Lower lobe of right lung (tissue), 2 donors: ENCODE measurements at regions not wholly inside any gene's neighbourhood (a gene's known extent, or its start where the extent isn't known, plus 50 kb on each side); places are given as distances from the start of the nearest gene placed in this dataset.

Experiments used
- ATAC-seq, 2 donors: fragments of 200-7000 bp; cut with Tn5 transposase; one replicate each; pipeline ENCODE4 v1.9.1; 2020 to 2022; ENCODE audit warnings: mild to moderate bottlenecking in 2 of 2, moderate library complexity in 2 of 2
- DNase-seq: peaks from one replicate; pipeline ENCODE4 v3.0.0-alpha.2; 2020
- H3K27ac ChIP-seq: fragments of 200-600 bp; one replicate; pipeline ENCODE4 v1.8.0; 2022
- H3K27me3 ChIP-seq: fragments of 200-600 bp; one replicate; pipeline ENCODE4 v1.8.0; 2022; ENCODE audit warnings: low read depth
- H3K36me3 ChIP-seq: fragments of 200-600 bp; one replicate; pipeline ENCODE4 v1.8.0; 2022; ENCODE audit warnings: mild to moderate bottlenecking
- H3K4me1 ChIP-seq: fragments of 200-600 bp; one replicate; pipeline ENCODE4 v1.8.0; 2022
- H3K4me3 ChIP-seq: fragments of 200-600 bp; one replicate; pipeline ENCODE4 v1.8.0; 2022; ENCODE audit warnings: mild to moderate bottlenecking
- H3K9me3 ChIP-seq: fragments of 200-600 bp; one replicate; pipeline ENCODE4 v1.8.0; 2022
- CTCF ChIP-seq: fragments of 200-600 bp; IDR thresholded peaks from one replicate; pipeline ENCODE4 v1.8.0; 2022; ENCODE audit warnings: antibody characterized with exemption, mild to moderate bottlenecking
- intact Hi-C: fragments of 100-400 bp; cut with DNase I; formaldehyde crosslinking; loops from one replicate; pipeline ENCODE4 v1.11.0; 2022
- donor health status: DM: no; HTN: yes; CAD: no; lungs with severe emphysema.

- ATAC-seq: no peak
- intact Hi-C loops: no loop called here
- H3K4me1 ChIP-seq: no peaks in the 10 kb centered on the region
- H3K27ac ChIP-seq: no peak overlapping the region
- no peaks in the 10 kb centered on the region for H3K9me3 ChIP-seq
- no peaks in the 10 kb centered on the region for H3K36me3 ChIP-seq
- H3K27me3 ChIP-seq: no peaks in the 10 kb centered on the region
- DNase-seq: no peak
- no peak overlapping the region for H3K4me3 ChIP-seq
- no peak for TF ChIP-seq CTCF
Observed at GRCh38 chr22:48081281-48081680, 1318.8 kb downstream of the TBC1D22A start.

DNA sequence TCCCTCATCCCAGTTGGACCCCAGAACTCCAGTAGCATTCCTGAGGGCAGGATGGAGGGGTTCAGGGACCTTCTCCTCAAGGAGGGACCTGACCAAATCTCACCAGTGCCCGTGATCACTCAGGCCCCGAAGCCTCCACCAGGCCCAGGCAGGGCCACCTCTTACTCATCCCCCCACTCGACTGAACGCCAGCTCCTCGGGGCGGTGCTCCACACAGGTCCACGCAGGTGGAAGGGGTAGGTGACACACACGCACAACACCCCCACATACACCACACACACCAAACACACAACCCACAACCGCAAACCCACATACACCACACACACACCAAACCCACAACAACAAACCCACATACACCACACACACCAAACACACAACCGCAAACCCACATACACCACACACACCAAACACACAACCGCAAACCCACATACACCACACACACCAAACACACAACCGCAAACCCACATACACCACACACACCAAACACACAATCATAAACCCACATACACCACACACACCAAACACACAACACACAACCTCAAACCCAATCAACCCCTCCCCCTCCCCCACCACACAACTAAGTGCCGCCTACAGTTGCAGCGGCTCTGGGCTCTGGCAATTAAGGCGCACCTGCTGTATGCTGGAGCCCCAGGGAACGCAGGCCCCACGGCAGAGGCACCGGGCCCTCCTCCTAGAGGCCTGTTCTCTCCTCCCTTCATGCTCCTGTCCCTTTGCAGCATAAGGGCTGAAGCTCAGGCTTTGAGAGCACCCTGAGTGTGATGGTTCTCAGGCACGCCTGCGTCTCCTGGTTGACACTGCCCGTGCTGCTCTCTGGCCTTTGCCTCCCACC lies 1318.1 kb downstream of the TBC1D22A start:
- Histone ChIP-seq H3K4me1 (no peaks in the 10 kb centered on the region), H3K9me3 (no peaks in the 10 kb centered on the region), H3K27me3 (no peaks in the 10 kb centered on the region), H3K4me3 (no peak overlapping the region), H3K27ac (no peak overlapping the region), H3K36me3 (no peaks in the 10 kb centered on the region)
- no peak for ATAC-seq
- no peak for DNase-seq
- intact Hi-C loops: no loop called here
- no peak for TF ChIP-seq CTCF

DNA sequence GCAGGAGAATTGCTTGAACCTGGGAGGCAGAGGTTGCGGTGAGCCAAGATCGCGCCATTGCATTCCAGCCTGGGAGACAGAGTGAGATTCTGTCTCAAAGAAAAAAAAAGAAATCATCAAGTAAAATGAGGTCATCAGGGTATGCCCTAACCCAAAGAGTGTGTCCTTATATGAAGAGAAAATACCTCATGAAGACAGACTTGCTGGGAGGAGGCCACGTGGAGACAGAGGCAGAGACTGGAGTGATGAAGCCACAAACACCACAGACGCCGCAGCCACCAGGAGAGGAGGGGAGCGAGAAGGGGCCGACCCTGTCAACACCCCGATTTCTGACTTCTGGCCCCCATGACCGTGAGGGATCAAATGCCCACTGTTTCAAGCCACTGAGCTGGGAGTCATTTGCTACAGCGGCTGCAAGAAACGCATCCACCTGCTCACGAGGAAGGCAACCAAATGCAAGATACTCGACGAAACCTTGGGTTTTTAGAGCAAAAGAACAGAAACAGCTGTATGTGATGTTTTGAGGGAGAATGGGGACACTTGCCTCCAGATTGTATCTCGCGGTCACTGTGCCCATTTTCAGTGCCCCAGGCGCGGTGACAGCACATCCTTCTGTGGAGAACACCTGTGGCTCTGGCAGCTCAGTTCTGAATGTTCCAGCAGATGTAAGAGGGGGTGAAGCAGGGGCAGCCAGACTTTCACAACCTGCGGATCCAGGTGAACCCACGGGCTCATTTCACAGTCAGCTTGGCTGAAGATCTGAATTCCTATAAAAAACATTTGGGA lies 1317.2 kb downstream of the TBC1D22A start:
- H3K9me3 ChIP-seq: no peaks in the 10 kb centered on the region
- ATAC-seq (no peak), DNase-seq (no peak)
- TF ChIP-seq CTCF: no peak
- no peak overlapping the region for H3K27ac ChIP-seq
- H3K4me3 ChIP-seq: no peak overlapping the region
- no peaks in the 10 kb centered on the region for H3K27me3 ChIP-seq
- no peaks in the 10 kb centered on the region for H3K4me1 ChIP-seq
- no peaks in the 10 kb centered on the region for H3K36me3 ChIP-seq
- intact Hi-C loops: no loop called here

DNA sequence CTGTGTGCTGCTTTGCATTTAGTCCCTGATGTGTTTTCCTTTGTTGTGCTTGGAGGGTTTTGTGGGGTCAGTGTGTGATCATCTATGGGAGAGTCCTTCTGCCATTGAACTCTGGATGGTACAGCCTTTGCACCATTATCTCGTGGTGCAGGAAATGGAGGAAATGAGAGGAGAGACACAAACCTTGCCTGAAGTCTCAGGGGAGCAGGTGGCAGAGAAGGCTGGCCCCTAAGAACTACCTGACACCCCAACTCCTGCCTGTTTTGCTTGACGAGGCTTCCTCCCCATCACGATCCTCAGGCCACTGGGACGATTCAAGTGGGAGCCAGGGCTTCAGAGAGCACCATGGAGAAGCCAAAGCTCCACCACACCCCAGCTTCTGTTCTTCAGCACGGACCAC lies 1316.4 kb downstream of the TBC1D22A start:
- Histone ChIP-seq H3K27ac (no peak overlapping the region), H3K36me3 (no peaks in the 10 kb centered on the region), H3K27me3 (no peaks in the 10 kb centered on the region), H3K4me1 (no peaks in the 10 kb centered on the region), H3K9me3 (no peaks in the 10 kb centered on the region), H3K4me3 (no peak overlapping the region)
- TF ChIP-seq CTCF: no peak
- intact Hi-C loops: no loop called here
- DNase-seq: no peak
- no peak for ATAC-seq

DNA sequence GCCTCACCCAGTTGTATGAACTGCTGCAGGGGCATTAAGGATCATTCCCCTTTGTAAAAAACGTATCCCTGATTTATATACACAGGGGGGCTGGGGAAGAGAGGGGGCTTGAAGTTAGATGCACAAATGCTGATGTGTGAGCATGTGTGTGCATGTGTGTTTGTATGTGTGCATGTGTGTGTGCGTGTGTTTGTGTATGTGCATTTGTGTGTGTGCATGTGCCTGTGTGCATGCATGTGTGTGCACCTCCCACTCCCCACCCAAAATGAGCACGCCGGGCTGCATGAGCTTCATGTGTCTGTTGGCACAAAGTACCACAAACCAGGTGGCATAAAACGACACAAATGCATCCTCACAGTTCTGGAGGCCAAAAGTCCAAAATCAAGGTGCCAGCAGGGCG lies 1315.2 kb downstream of the TBC1D22A start:
- TF ChIP-seq CTCF: no peak
- Histone ChIP-seq H3K4me1 (no peaks in the 10 kb centered on the region), H3K9me3 (no peaks in the 10 kb centered on the region), H3K27ac (no peak overlapping the region), H3K36me3 (no peaks in the 10 kb centered on the region), H3K27me3 (no peaks in the 10 kb centered on the region), H3K4me3 (no peak overlapping the region)
- no peak for DNase-seq
- intact Hi-C loops: no loop called here
- ATAC-seq: no peak
